ENCODE measurements at regions not wholly inside any gene's neighbourhood (a gene's known extent, or its start where the extent isn't known, plus 50 kb on each side); places are given as distances from the start of the nearest gene placed in this dataset.

GRCh38 chr4:106530821-106531220 is 162.2 kb upstream of the GIMD1 start:
- H3K9me2 ChIP-seq (ENCODE audit: insufficient read depth): no peaks in the 10 kb centered on the region
- no peak for TF ChIP-seq EZH2 (IDR thresholded peaks at IDR 0.05; ENCODE audit: low read depth, unreplicated experiment)
- TF ChIP-seq EZH2phosphoT487 (IDR thresholded peaks at IDR 0.05; ENCODE audit: unreplicated experiment): no peak
- no peak for TF ChIP-seq REST (IDR thresholded peaks at IDR 0.05; ENCODE audit: unreplicated experiment)
- TF ChIP-seq POLR2AphosphoS5 (IDR thresholded peaks at IDR 0.05; ENCODE audit: low read depth): no peak
- TF ChIP-seq ZNF462 (CRISPR knock-in tag; IDR thresholded peaks at IDR 0.05): no peak
- no peak for TF ChIP-seq CREB1 (CRISPR knock-in tag; IDR thresholded peaks at IDR 0.05; ENCODE audit: low read depth)
- no peak for TF ChIP-seq JUNB (IDR thresholded peaks at IDR 0.05; ENCODE audit: unreplicated experiment)
- TF ChIP-seq NANOG (IDR thresholded peaks at IDR 0.05; ENCODE audit: borderline replicate concordance): no peak
- no peak for TF ChIP-seq ZNF331 (CRISPR knock-in tag; IDR thresholded peaks at IDR 0.05; ENCODE audit: low read depth)
- TF ChIP-seq ZNF114 (CRISPR knock-in tag; IDR thresholded peaks at IDR 0.05): no peak
- TF ChIP-seq ETS1 (IDR thresholded peaks at IDR 0.05): no peak
- no peak for TF ChIP-seq CTCF (conservative IDR thresholded peaks at IDR 0.05; ENCODE audit: low read depth in 2 of 2)
- ATAC-seq: no peak
- no peaks in the 10 kb centered on the region for H3K4me1 ChIP-seq (ENCODE audit: insufficient read depth)
- no peak overlapping the region for H2AFZ ChIP-seq
- no peaks in the 10 kb centered on the region for H3K36me3 ChIP-seq (ENCODE audit: insufficient read depth)
- no peak overlapping the region for H3K4me2 ChIP-seq
- no peak overlapping the region for H3K4me3 ChIP-seq
- H3K9me3 Mint-ChIP-seq: peaks cover 2% of the 10 kb centered on the region; the same call in 2 of the 3 replicates
- no peak overlapping the region for H3K27ac ChIP-seq (ENCODE audit: low read depth)
- H3K79me2 ChIP-seq (replicated peaks; ENCODE audit: insufficient read depth): no peaks in the 10 kb centered on the region
- no peaks in the 10 kb centered on the region for H3F3A ChIP-seq (replicated peaks; ENCODE audit: low read depth)
- no peaks in the 10 kb centered on the region for H3K4me1 Mint-ChIP-seq
- no peaks in the 10 kb centered on the region for H3K36me3 Mint-ChIP-seq (ENCODE audit: low read depth)
- H3K27ac Mint-ChIP-seq: no peak overlapping the region
- no peaks in the 10 kb centered on the region for H3K27me3 ChIP-seq (ENCODE audit: insufficient read depth)
- H3K4me3 Mint-ChIP-seq: no peak overlapping the region
- no peaks in the 10 kb centered on the region for H3K27me3 Mint-ChIP-seq (ENCODE audit: insufficient read depth, low read depth, poor library complexity)
- no peaks in the 10 kb centered on the region for H4K20me1 ChIP-seq (replicated peaks; ENCODE audit: insufficient read depth)
- no peak for DNase-seq (ENCODE audit: low spot score)

Measured in GM23338 (cell line).